ENCODE measurements at regions not wholly inside any gene's neighbourhood (a gene's known extent, or its start where the extent isn't known, plus 50 kb on each side); places are given as distances from the start of the nearest gene placed in this dataset.
"Not testable (repeated sequence)": the region's sequence is repeated elsewhere in the genome, so short reads cannot be mapped to it uniquely, and the experiment has no call there.

DNA sequence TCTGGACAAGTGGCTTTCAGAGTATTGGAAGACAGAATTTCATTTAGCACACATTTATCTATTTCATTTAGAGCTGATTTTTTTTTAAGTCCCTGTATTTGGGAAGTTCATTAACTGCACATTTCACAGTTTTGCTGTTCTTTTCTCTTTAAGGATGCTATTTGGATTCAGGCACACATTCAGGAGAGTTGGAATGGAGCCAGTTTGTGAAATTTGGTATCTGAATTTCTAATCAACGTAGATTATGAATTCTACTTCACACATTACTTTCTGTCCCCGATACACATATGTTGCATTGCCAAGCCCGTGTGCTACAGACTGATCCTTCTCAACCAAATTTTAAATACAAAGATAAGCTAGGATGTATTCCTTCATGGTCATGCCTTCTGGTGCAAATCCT lies 503.9 kb downstream of the IRS1 start:
- H3K27me3 ChIP-seq (ENCODE audit: control insufficient read depth, insufficient read depth, low read length), result no peaks in the 10 kb centered on the region
- H3K27ac ChIP-seq (ENCODE audit: low read length), result no peak overlapping the region
- no peaks in the 10 kb centered on the region for H3K4me1 ChIP-seq (ENCODE audit: control insufficient read depth, insufficient read depth, low read length)
- no peak overlapping the region for H3K4me3 ChIP-seq (ENCODE audit: low read depth in 2 of 2, low read length in 2 of 2)
- intact Hi-C loops (cut with micrococcal nuclease; ENCODE audit: unreplicated experiment) (no loop called here), in situ Hi-C loops (cut with HindIII; ENCODE audit: low pct_unique_long_range_greater_than_20kb, low sequenced_read_pairs) (no loop called here)
- 0 out of 2 replicates have a peak, but pooled peaks cover 6% of the 10 kb centered on the region for H3K9me3 ChIP-seq (ENCODE audit: control insufficient read depth, insufficient read depth, low read depth, low read length)
- no TSS peak for BruUV-seq (replicated peaks)
- ATAC-seq, result no peak
- TF ChIP-seq POLR2AphosphoS5 (IDR thresholded peaks at IDR 0.05; ENCODE audit: low read depth, low read length) (no peak), TCF7L2 (IDR thresholded peaks at IDR 0.05; ENCODE audit: low read depth, low read length) (no peak), CTCF (IDR thresholded peaks at IDR 0.05) (no peak), SIN3A (IDR thresholded peaks at IDR 0.05; ENCODE audit: borderline replicate concordance, insufficient read depth, low read depth, low read length) (no peak)
- TF ChIP-seq, protein P1, sequence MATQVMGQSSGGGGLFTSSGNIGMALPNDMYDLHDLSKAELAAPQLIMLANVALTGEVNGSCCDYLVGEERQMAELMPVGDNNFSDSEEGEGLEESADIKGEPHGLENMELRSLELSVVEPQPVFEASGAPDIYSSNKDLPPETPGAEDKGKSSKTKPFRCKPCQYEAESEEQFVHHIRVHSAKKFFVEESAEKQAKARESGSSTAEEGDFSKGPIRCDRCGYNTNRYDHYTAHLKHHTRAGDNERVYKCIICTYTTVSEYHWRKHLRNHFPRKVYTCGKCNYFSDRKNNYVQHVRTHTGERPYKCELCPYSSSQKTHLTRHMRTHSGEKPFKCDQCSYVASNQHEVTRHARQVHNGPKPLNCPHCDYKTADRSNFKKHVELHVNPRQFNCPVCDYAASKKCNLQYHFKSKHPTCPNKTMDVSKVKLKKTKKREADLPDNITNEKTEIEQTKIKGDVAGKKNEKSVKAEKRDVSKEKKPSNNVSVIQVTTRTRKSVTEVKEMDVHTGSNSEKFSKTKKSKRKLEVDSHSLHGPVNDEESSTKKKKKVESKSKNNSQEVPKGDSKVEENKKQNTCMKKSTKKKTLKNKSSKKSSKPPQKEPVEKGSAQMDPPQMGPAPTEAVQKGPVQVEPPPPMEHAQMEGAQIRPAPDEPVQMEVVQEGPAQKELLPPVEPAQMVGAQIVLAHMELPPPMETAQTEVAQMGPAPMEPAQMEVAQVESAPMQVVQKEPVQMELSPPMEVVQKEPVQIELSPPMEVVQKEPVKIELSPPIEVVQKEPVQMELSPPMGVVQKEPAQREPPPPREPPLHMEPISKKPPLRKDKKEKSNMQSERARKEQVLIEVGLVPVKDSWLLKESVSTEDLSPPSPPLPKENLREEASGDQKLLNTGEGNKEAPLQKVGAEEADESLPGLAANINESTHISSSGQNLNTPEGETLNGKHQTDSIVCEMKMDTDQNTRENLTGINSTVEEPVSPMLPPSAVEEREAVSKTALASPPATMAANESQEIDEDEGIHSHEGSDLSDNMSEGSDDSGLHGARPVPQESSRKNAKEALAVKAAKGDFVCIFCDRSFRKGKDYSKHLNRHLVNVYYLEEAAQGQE (IDR thresholded peaks at IDR 0.05; ENCODE audit: insufficient read depth in 1 of 2, low read depth in 2 of 2, low read length in 1 of 2), result no peak
- H3K36me3 ChIP-seq (ENCODE audit: control insufficient read depth, insufficient read depth, low read length), result no peaks in the 10 kb centered on the region
- DNase-seq (ENCODE audit: low read depth, low spot score), result no peak
- ChIA-PET POLR2A (no interaction called here), CTCF (no interaction called here)

GRCh38 chr2:226295123-226295522 lies 504.5 kb downstream of the IRS1 start:
- CTCF ChIA-PET, result no interaction called here

DNA sequence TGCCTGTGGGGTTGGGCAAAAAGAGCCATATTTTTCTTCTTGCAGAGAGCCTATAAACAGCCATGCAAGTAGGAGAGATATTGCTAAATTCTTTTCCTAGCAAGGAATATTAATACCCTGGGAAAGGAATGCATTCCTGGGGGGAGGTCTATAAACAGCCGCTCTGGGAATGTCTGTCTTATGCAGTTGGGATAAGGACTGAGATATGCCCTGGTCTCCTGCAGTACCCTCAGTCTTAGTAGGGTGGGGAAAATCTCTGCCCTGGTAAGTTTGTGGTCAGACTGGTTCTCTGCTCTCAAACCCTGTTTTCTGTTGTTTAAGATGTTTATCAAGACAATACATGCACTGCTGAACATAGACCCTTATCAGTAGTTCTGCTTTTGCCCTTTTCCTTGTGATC lies 508.3 kb downstream of the IRS1 start:
- H3K4me3 ChIP-seq (ENCODE audit: low read depth in 2 of 2, low read length in 2 of 2); H3K27ac ChIP-seq (ENCODE audit: low read length); H3K4me1 ChIP-seq (ENCODE audit: control insufficient read depth, insufficient read depth, low read length); H3K9me3 ChIP-seq (ENCODE audit: control insufficient read depth, insufficient read depth, low read depth, low read length); H3K36me3 ChIP-seq (ENCODE audit: control insufficient read depth, insufficient read depth, low read length); BruUV-seq (replicated peaks); DNase-seq (ENCODE audit: low read depth, low spot score); POLR2A ChIA-PET; ATAC-seq; CTCF ChIA-PET; H3K27me3 ChIP-seq (ENCODE audit: control insufficient read depth, insufficient read depth, low read length); in situ Hi-C loops (cut with HindIII; ENCODE audit: low pct_unique_long_range_greater_than_20kb, low sequenced_read_pairs); intact Hi-C loops (cut with micrococcal nuclease; ENCODE audit: unreplicated experiment): not testable (repeated sequence)

More at GRCh38 chr2:226295123-226295522, 504.5 kb downstream of the IRS1 start:
- intact Hi-C loops (cut with micrococcal nuclease; ENCODE audit: unreplicated experiment) (no loop called here), in situ Hi-C loops (cut with HindIII; ENCODE audit: low pct_unique_long_range_greater_than_20kb, low sequenced_read_pairs) (no loop called here)
- H3K27me3 ChIP-seq (ENCODE audit: control insufficient read depth, insufficient read depth, low read length), result no peaks in the 10 kb centered on the region
- 0 out of 2 replicates have a peak, but pooled peaks cover 6% of the 10 kb centered on the region for H3K9me3 ChIP-seq (ENCODE audit: control insufficient read depth, insufficient read depth, low read depth, low read length)
- BruUV-seq (replicated peaks), result no TSS peak
- no peak for DNase-seq (ENCODE audit: low read depth, low spot score)
- H3K4me3 ChIP-seq (ENCODE audit: low read depth in 2 of 2, low read length in 2 of 2), result no peak overlapping the region
- H3K27ac ChIP-seq (ENCODE audit: low read length), result no peak overlapping the region
- no peaks in the 10 kb centered on the region for H3K36me3 ChIP-seq (ENCODE audit: control insufficient read depth, insufficient read depth, low read length)
- H3K4me1 ChIP-seq (ENCODE audit: control insufficient read depth, insufficient read depth, low read length), result no peaks in the 10 kb centered on the region
- TF ChIP-seq TCF7L2 (IDR thresholded peaks at IDR 0.05; ENCODE audit: low read depth, low read length) (no peak), SIN3A (IDR thresholded peaks at IDR 0.05; ENCODE audit: borderline replicate concordance, insufficient read depth, low read depth, low read length) (no peak), POLR2AphosphoS5 (IDR thresholded peaks at IDR 0.05; ENCODE audit: low read depth, low read length) (no peak), CTCF (IDR thresholded peaks at IDR 0.05) (no peak)
- TF ChIP-seq, protein P1 (IDR thresholded peaks at IDR 0.05; ENCODE audit: insufficient read depth in 1 of 2, low read depth in 2 of 2, low read length in 1 of 2), result no peak
- no peak for ATAC-seq
- POLR2A ChIA-PET, result no interaction called here

Data from Panc1 (cell line).